Muscle layer of duodenum (tissue), 2 donors: ENCODE measurements at regions not wholly inside any gene's neighbourhood (a gene's known extent, or its start where the extent isn't known, plus 50 kb on each side); places are given as distances from the start of the nearest gene placed in this dataset.

Experiments used
- H3K27ac ChIP-seq: one replicate; pipeline ENCODE4 v1.7.0; 2013; ENCODE audit warnings: mild to moderate bottlenecking, low read length
- H3K27me3 ChIP-seq: one replicate; pipeline ENCODE4 v1.7.0; 2013; ENCODE audit warnings: low read depth, mild to moderate bottlenecking, control low read depth, low read length
- H3K36me3 ChIP-seq, 2 donors: one replicate each; pipeline ENCODE4 v1.7.0; 2013; ENCODE audit warnings: low read length in 2 of 2, control low read depth in 1 of 2, mild to moderate bottlenecking in 1 of 2; ENCODE audit not compliant: insufficient read depth in 2 of 2, control insufficient read depth in 1 of 2
- H3K4me1 ChIP-seq, 2 donors: one replicate each; pipeline ENCODE4 v1.7.0; 2013; ENCODE audit warnings: low read length in 2 of 2, mild to moderate bottlenecking in 2 of 2, control low read depth in 1 of 2, moderate library complexity in 1 of 2; ENCODE audit not compliant: insufficient read depth in 2 of 2, control insufficient read depth in 1 of 2
- H3K4me3 ChIP-seq, 2 donors: one replicate each; pipeline ENCODE4 v1.7.0; 2013; ENCODE audit warnings: low read length in 2 of 2, low read depth in 1 of 2, mild to moderate bottlenecking in 1 of 2
- H3K9me3 ChIP-seq, 2 donors: one replicate each; pipeline ENCODE4 v1.7.0; 2013; ENCODE audit warnings: low read length in 2 of 2, control low read depth in 1 of 2, mild to moderate bottlenecking in 1 of 2; ENCODE audit not compliant: control insufficient read depth in 1 of 2
- donor health status: healthy.

GRCh38 chr4:156015781-156016180 is 62.1 kb upstream of the CTSO start:
- H3K27ac ChIP-seq, result no peak overlapping the region
- H3K9me3 ChIP-seq, result no peaks in the 10 kb centered on the region
- H3K36me3 ChIP-seq, result no peaks in the 10 kb centered on the region
- no peak overlapping the region for H3K4me3 ChIP-seq
- no peaks in the 10 kb centered on the region for H3K4me1 ChIP-seq
- H3K27me3 ChIP-seq, result no peaks in the 10 kb centered on the region

GRCh38 chr4:156006192-156006591 is 52.5 kb upstream of the CTSO start:
- H3K27me3 ChIP-seq, result no peaks in the 10 kb centered on the region
- no peaks in the 10 kb centered on the region for H3K36me3 ChIP-seq
- H3K4me1 ChIP-seq, result no peaks in the 10 kb centered on the region
- H3K9me3 ChIP-seq, result no peaks in the 10 kb centered on the region
- H3K27ac ChIP-seq, result no peak overlapping the region
- no peak overlapping the region for H3K4me3 ChIP-seq
